ENCODE measurements at regions not wholly inside any gene's neighbourhood (a gene's known extent, or its start where the extent isn't known, plus 50 kb on each side); places are given as distances from the start of the nearest gene placed in this dataset.
A peak's percentile ranks its signal among the peaks of the same experiment; 100 is the strongest.

DNA sequence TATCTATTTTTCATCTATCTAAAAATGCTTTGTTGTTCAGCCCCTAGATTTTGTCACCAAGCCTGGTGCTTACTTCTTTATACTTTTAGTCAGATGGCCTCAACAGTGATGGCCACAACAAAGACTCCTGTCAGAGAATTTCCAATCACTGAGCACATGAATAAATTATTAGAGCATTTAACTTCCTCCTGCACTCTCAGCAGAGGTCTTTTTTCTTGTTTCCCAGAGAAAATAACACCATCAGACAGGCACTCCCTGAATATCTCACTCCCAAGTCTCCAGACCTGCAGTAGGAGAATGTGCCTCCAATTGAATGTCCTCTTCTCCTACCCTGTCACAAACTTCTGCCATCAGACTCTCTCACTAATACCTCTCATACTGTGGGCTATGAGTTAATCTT is 616.0 kb upstream of the NR5A2 start:
- Histone ChIP-seq H3K36me3 (ENCODE audit: control insufficient read depth in 2 of 3, insufficient read depth in 3 of 3, low read length in 3 of 3) (no peaks in the 10 kb centered on the region), H3K27me3 (ENCODE audit: control insufficient read depth, insufficient read depth, low read length) (no peaks in the 10 kb centered on the region), H3K4me3 (ENCODE audit: low read length in 3 of 3) (no peak overlapping the region), H3K9me3 (ENCODE audit: control insufficient read depth in 2 of 3, insufficient read depth in 1 of 3, low read length in 3 of 3) (no peaks in the 10 kb centered on the region), H3K27ac (ENCODE audit: low read depth in 2 of 2, low read length in 2 of 2) (no peak overlapping the region), H3K4me1 (ENCODE audit: control insufficient read depth in 2 of 3, insufficient read depth in 2 of 3, low read depth in 1 of 3, low read length in 3 of 3) (no peaks in the 10 kb centered on the region), H3K9ac (ENCODE audit: low read length in 3 of 3) (no peak overlapping the region)
- no peak for FAIRE-seq
- no peak for DNase-seq
- TF ChIP-seq, protein P1, sequence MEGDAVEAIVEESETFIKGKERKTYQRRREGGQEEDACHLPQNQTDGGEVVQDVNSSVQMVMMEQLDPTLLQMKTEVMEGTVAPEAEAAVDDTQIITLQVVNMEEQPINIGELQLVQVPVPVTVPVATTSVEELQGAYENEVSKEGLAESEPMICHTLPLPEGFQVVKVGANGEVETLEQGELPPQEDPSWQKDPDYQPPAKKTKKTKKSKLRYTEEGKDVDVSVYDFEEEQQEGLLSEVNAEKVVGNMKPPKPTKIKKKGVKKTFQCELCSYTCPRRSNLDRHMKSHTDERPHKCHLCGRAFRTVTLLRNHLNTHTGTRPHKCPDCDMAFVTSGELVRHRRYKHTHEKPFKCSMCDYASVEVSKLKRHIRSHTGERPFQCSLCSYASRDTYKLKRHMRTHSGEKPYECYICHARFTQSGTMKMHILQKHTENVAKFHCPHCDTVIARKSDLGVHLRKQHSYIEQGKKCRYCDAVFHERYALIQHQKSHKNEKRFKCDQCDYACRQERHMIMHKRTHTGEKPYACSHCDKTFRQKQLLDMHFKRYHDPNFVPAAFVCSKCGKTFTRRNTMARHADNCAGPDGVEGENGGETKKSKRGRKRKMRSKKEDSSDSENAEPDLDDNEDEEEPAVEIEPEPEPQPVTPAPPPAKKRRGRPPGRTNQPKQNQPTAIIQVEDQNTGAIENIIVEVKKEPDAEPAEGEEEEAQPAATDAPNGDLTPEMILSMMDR (IDR thresholded peaks at IDR 0.05; ENCODE audit: borderline replicate concordance, extremely low read depth, insufficient read depth) = no peak
- intact Hi-C loops (cut with DNase I) = no loop called here

DNA sequence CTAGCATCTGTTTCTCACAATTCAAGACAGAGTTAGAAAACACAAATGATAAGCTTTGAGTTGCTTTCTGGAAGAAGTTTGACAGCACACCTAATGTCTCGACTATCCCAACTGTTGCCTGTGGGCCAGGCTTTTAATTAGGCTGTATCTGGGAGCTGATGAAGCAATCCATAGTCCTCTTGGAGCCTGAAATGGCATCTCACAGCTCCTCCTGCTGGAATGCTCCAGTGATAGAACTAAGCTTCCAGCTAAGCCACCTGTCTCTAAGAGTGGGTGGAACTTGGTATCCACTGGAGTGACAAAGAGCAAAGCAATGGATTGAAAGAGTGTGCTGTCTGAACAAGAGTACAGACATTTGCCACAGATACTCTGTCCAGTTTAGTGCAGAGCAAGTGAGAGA is 605.3 kb upstream of the NR5A2 start:
- H3K36me3 ChIP-seq (ENCODE audit: control insufficient read depth in 2 of 3, insufficient read depth in 3 of 3, low read length in 3 of 3) = no peaks in the 10 kb centered on the region
- no peaks in the 10 kb centered on the region for H3K4me1 ChIP-seq (ENCODE audit: control insufficient read depth in 2 of 3, insufficient read depth in 2 of 3, low read depth in 1 of 3, low read length in 3 of 3)
- H3K9me3 ChIP-seq (ENCODE audit: control insufficient read depth in 2 of 3, insufficient read depth in 1 of 3, low read length in 3 of 3) = peaks cover 0 to under 1% (median 0%) of the 10 kb centered on the region in 3 donors
- FAIRE-seq (no peak), DNase-seq (peak in 1 of 5 donors; percentile 11)
- intact Hi-C loops (cut with DNase I) = no loop called here
- H3K9ac ChIP-seq (ENCODE audit: low read length in 3 of 3) = no peak overlapping the region
- H3K27me3 ChIP-seq (ENCODE audit: control insufficient read depth, insufficient read depth, low read length) = no peaks in the 10 kb centered on the region
- TF ChIP-seq, protein P1 (IDR thresholded peaks at IDR 0.05; ENCODE audit: borderline replicate concordance, extremely low read depth, insufficient read depth) = no peak
- no peak overlapping the region for H3K27ac ChIP-seq (ENCODE audit: low read depth in 2 of 2, low read length in 2 of 2)
- no peak overlapping the region for H3K4me3 ChIP-seq (ENCODE audit: low read length in 3 of 3)

DNA sequence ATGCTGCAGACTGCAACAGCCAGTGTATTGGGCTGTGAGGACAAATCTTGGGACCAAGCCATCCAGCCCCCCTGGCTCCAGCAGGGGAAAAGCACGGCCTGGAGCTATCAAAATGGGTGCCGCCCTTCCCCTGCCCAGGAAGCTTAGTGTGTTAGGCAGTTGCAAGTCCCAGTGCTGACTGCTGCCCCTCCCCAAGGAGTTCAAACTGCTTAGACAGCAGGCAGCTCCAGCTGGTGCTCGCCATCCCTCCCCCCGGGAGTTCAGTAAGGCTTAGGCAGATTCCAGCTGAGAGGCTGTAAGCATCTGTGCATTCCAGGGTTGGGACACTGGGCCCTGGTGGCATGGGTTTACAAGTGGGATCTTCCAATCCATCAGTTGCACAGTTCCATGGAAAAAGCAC is 579.6 kb upstream of the NR5A2 start:
- Histone ChIP-seq H3K27ac (ENCODE audit: low read depth in 2 of 2, low read length in 2 of 2) (no peak overlapping the region), H3K36me3 (ENCODE audit: control insufficient read depth in 2 of 3, insufficient read depth in 3 of 3, low read length in 3 of 3) (no peaks in the 10 kb centered on the region), H3K9me3 (ENCODE audit: control insufficient read depth in 2 of 3, insufficient read depth in 1 of 3, low read length in 3 of 3) (no peaks in the 10 kb centered on the region), H3K27me3 (ENCODE audit: control insufficient read depth, insufficient read depth, low read length) (no peaks in the 10 kb centered on the region), H3K9ac (ENCODE audit: low read length in 3 of 3) (no peak overlapping the region), H3K4me3 (ENCODE audit: low read length in 3 of 3) (no peak overlapping the region), H3K4me1 (ENCODE audit: control insufficient read depth in 2 of 3, insufficient read depth in 2 of 3, low read depth in 1 of 3, low read length in 3 of 3) (no peaks in the 10 kb centered on the region)
- DNase-seq (peak in 3 of 5 donors; percentile 10 to 51 (median 44)), FAIRE-seq (no peak)
- intact Hi-C loops (cut with DNase I) = no loop called here
- TF ChIP-seq, protein P1 (IDR thresholded peaks at IDR 0.05; ENCODE audit: borderline replicate concordance, extremely low read depth, insufficient read depth) = no peak

DNA sequence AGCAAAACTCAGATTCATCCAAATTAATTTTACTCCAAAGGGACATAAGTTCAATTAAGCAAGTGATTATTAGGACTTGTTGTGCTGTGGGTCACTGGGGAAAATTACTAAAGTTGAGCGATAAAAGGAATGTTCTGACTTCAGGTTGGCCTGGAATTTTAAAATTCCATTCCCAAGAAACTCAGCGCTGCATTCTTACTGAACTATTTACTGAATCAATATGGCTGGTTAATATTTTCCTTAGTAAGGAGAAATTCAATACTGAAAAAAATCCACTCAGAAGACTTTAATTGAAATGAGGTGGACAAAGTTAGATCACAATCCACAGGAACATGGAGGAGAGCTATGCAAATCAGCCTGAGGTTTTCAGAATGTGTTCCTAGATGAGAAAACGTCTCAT is 578.9 kb upstream of the NR5A2 start:
- H3K36me3 ChIP-seq (ENCODE audit: control insufficient read depth in 2 of 3, insufficient read depth in 3 of 3, low read length in 3 of 3) = no peaks in the 10 kb centered on the region
- intact Hi-C loops (cut with DNase I) = no loop called here
- no peaks in the 10 kb centered on the region for H3K4me1 ChIP-seq (ENCODE audit: control insufficient read depth in 2 of 3, insufficient read depth in 2 of 3, low read depth in 1 of 3, low read length in 3 of 3)
- no peak overlapping the region for H3K9ac ChIP-seq (ENCODE audit: low read length in 3 of 3)
- DNase-seq = no peak
- H3K9me3 ChIP-seq (ENCODE audit: control insufficient read depth in 2 of 3, insufficient read depth in 1 of 3, low read length in 3 of 3) = no peaks in the 10 kb centered on the region
- no peaks in the 10 kb centered on the region for H3K27me3 ChIP-seq (ENCODE audit: control insufficient read depth, insufficient read depth, low read length)
- no peak for FAIRE-seq
- H3K27ac ChIP-seq (ENCODE audit: low read depth in 2 of 2, low read length in 2 of 2) = no peak overlapping the region
- H3K4me3 ChIP-seq (ENCODE audit: low read length in 3 of 3) = no peak overlapping the region
- TF ChIP-seq, protein P1 (IDR thresholded peaks at IDR 0.05; ENCODE audit: borderline replicate concordance, extremely low read depth, insufficient read depth) = no peak

All from kidney (tissue), 13 donors.